Stimulated activated CD4-positive, alpha-beta T cell treated with anti-CD3 and anti-CD28 coated beads, TNF-alpha, amount 100 ng/mL, for 1 hour (primary cell): ENCODE measurements at regions not wholly inside any gene's neighbourhood (a gene's known extent, or its start where the extent isn't known, plus 50 kb on each side); places are given as distances from the start of the nearest gene placed in this dataset.
"Not testable (repeated sequence)": the region's sequence is repeated elsewhere in the genome, so short reads cannot be mapped to it uniquely, and the experiment has no call there.

Experiments
- DNase-seq, 3 donors: peaks; one replicate each; pipeline ENCODE4 v3.0.0-alpha.2; 2020; ENCODE audit warnings: low read depth in 3 of 3, low spot score in 1 of 3

- DNase-seq = no peak
Measured at GRCh38 chr5:89315286-89316100, 432.5 kb upstream of the MEF2C start.

GRCh38 chr5:89313804-89314588 is 431.0 kb upstream of the MEF2C start:
- no peak for DNase-seq

- DNase-seq = no peak
Measured at GRCh38 chr5:89313044-89313443, 430.1 kb upstream of the MEF2C start.

DNA sequence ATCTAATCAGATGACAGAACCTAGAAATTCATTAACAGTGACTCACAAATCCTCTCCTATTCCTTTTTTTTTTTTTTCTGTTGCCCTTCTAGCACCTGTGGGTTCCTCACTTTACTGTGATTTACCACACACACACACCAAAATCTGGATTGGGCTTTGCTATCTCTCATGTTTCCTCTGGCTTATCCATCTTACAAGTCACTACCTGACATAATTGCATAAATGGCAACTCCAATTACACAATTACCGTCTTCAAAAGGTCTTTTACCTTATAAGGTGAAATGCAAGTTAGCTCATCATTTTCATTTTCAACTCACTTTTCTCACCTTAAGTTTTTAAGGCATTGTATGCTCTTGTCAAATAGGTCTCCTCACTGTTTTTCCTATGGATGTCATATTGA is 426.3 kb upstream of the MEF2C start:
- no peak for DNase-seq

- DNase-seq = no peak
Measured at GRCh38 chr5:89308606-89309040, 425.6 kb upstream of the MEF2C start.

- no peak for DNase-seq
Measured at GRCh38 chr5:89307972-89308371, 425.0 kb upstream of the MEF2C start.

- not testable (repeated sequence) for DNase-seq
Measured at GRCh38 chr5:89307141-89307540, 424.2 kb upstream of the MEF2C start.

GRCh38 chr5:89303033-89303480 is 420.1 kb upstream of the MEF2C start:
- no peak for DNase-seq

GRCh38 chr5:89302102-89302891 is 419.3 kb upstream of the MEF2C start:
- no peak for DNase-seq

GRCh38 chr5:89301321-89302025 is 418.5 kb upstream of the MEF2C start:
- DNase-seq = no peak

GRCh38 chr5:89300426-89300970 is 417.5 kb upstream of the MEF2C start:
- DNase-seq = no peak

DNA sequence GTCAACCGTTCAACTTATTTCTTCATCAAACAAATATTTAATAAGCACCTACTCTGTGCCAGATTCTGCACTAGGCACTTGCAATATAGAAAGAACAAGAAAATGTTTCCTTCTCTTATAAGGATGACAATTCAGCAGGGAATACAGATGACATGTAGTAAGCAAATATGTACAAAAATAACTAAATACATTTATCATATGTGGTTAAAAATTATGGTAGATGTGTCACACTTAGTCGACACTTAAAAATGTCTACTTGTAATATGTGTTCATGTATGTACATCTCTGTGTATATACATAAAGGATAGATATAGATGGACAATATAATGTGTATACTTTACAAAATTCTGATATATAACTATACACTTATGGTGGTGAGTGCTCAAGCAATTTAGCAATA is 417.0 kb upstream of the MEF2C start:
- DNase-seq = no peak

GRCh38 chr5:89297066-89297465 is 414.1 kb upstream of the MEF2C start:
- no peak for DNase-seq

DNA sequence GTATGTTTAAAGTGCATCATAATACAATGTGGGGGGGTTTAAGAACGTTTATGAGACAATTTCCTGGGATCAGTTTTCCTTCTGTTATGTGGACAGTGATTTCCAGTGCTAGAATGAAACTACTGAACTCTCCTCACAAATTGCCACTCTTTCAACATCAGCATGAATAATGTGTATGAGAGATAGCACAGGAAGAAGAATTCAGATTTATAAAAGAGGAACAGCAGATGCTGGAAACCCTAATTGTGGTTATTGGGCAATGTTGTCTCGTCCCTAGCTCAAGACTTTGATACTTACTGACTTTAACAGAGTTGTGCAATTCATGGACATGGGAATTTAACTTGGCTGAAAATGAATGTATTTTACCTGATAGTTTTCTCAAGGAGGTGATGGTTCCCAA is 410.8 kb upstream of the MEF2C start:
- DNase-seq = no peak

DNA sequence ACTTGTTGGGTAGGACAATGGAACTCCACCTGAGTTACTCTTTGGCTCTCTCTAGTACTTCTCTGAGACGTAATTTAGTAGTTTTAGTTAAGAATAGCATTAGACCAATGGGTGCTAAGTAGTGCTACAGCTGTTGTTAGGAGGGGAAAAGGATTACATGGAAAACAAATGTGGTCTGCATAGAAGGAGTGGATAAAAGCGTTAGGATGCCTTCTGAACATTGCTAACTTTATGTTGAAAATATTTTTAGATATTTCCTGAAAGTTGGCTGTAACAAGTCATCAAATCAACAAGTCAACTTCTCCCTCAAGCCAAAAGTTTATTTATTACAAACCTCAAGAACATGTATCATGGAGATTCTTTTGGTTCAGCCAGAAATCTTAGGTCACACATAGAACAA is 409.5 kb upstream of the MEF2C start:
- no peak for DNase-seq

- no peak for DNase-seq
Measured at GRCh38 chr5:89289604-89290003, 406.6 kb upstream of the MEF2C start.

DNA sequence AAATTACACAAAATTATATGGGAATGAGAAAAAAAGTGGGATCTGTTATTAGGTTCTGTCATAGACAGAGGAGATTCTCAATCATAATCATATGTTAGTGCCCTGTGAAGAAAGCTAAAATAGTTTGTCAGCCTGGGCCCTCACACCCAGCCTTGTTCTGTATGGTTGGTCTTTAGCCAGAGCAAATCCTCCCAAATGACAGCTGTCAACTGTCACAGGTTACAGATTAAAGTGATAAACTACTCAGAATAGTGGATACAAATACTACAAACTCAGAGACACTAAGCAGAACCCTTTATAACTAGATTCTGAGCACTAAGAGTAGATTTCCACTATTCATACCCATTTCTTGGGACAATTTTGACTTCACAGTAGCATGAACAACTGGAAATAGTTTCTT is 405.0 kb upstream of the MEF2C start:
- no peak for DNase-seq

GRCh38 chr5:89286320-89286719 is 403.3 kb upstream of the MEF2C start:
- DNase-seq = no peak

GRCh38 chr5:89283728-89284493 is 400.9 kb upstream of the MEF2C start:
- DNase-seq = no peak
